Suprapubic skin (tissue), 3 donors: ENCODE measurements at regions not wholly inside any gene's neighbourhood (a gene's known extent, or its start where the extent isn't known, plus 50 kb on each side); places are given as distances from the start of the nearest gene placed in this dataset.

Experiments
- EP300 ChIP-seq: sonication (generic); formaldehyde crosslinking; IDR thresholded peaks from one replicate; pipeline ENCODE4 v1.6.1; 2017; ENCODE audit warnings: antibody characterized with exemption
- TF ChIP-seq, protein P1 (sequence below), 2 donors: fragments of 200-600 bp in 1 of 2; fragments of 450-650 bp in 1 of 2; sonication (generic) in 1 of 2; IDR thresholded peaks; one replicate each; pipeline ENCODE4 v1.5.1; 2016 to 2019; ENCODE audit warnings: antibody characterized with exemption in 2 of 2, mild to moderate bottlenecking in 1 of 2, moderate library complexity in 1 of 2

DNA sequence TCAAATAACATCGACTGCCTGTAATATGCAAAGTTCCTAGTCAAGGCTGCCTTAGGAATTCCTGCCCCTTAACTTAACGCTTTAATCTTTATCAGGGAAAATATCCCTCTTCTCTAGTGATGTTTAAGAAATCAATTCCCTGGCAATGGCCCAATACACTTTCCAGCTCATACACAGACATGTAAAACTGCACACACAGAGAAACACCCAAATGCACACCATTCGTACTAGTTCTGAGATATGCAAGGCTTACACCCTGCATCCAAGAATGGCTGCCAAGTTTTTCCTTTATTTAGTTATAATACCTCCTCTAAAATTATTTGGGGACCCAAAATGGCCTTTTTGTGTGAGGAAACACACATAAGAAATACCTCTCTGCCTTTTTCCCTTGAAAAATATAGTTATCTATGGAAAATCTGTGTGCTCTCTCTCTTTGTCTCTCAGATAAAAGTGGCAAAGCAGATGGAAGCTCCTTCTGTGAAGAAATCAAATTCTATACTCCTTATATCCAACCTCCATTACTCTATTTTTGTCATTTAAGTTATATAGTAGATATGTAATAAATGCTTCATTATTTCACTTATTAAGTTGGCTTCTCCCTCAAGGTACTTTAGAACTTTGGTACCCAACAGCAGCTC lies 120.0 kb upstream of the MDM1 start:
- TF ChIP-seq, protein P1, sequence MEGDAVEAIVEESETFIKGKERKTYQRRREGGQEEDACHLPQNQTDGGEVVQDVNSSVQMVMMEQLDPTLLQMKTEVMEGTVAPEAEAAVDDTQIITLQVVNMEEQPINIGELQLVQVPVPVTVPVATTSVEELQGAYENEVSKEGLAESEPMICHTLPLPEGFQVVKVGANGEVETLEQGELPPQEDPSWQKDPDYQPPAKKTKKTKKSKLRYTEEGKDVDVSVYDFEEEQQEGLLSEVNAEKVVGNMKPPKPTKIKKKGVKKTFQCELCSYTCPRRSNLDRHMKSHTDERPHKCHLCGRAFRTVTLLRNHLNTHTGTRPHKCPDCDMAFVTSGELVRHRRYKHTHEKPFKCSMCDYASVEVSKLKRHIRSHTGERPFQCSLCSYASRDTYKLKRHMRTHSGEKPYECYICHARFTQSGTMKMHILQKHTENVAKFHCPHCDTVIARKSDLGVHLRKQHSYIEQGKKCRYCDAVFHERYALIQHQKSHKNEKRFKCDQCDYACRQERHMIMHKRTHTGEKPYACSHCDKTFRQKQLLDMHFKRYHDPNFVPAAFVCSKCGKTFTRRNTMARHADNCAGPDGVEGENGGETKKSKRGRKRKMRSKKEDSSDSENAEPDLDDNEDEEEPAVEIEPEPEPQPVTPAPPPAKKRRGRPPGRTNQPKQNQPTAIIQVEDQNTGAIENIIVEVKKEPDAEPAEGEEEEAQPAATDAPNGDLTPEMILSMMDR (IDR thresholded peaks at IDR 0.05): no peak
- no peak for TF ChIP-seq EP300
